A549 (cell line): ENCODE measurements at regions not wholly inside any gene's neighbourhood (a gene's known extent, or its start where the extent isn't known, plus 50 kb on each side); places are given as distances from the start of the nearest gene placed in this dataset.

Experiments used
- EP300 ChIP-seq, 2 experiments: fragments of >200 bp; sonication (Bioruptor Twin); formaldehyde crosslinking; IDR thresholded peaks; 2 replicates in 1 of 2; 3 replicates in 1 of 2; pipeline ENCODE4 v1.6.1; 2016 to 2017
- FOSB ChIP-seq: fragments of 250-450 bp; sonication (Bioruptor Pico); IDR thresholded peaks from 2 replicates; pipeline ENCODE4 v1.5.0; 2020; ENCODE audit warnings: mild to moderate bottlenecking, moderate library complexity
- HEYL ChIP-seq: fragments of 250-450 bp; sonication (Bioruptor Pico); IDR thresholded peaks from 2 replicates; pipeline ENCODE4 v1.8.0; 2021; ENCODE audit warnings: mild to moderate bottlenecking, moderate library complexity
- HOXB13 ChIP-seq: fragments of 250-450 bp; sonication (Bioruptor Pico); IDR thresholded peaks from 2 replicates; pipeline ENCODE4 v1.5.0; 2020; ENCODE audit warnings: low read depth, mild to moderate bottlenecking, moderate library complexity
- NFE2L2 ChIP-seq: fragments of 150-350 bp; conservative IDR thresholded peaks from 2 replicates; pipeline ENCODE4 v1.6.1; 2014; ENCODE audit warnings: low read length
- POLR2A ChIP-seq: IDR thresholded peaks from 2 replicates; pipeline ENCODE4 v1.6.1; 2012; ENCODE audit warnings: mild to moderate bottlenecking, low read length
- RFX5 ChIP-seq: fragments of 450-650 bp; IDR thresholded peaks from 2 replicates; pipeline ENCODE4 v1.7.1; 2014; ENCODE audit warnings: antibody characterized with exemption, mild to moderate bottlenecking, moderate library complexity
- RNF2 ChIP-seq: fragments of 200-600 bp; sonication (generic); IDR thresholded peaks from 2 replicates; pipeline ENCODE4 v1.6.1; 2016; ENCODE audit warnings: low read depth, mild to moderate bottlenecking, antibody characterized with exemption, moderate library complexity, borderline replicate concordance
- ZC3H11A ChIP-seq: fragments of 450-650 bp; IDR thresholded peaks from 2 replicates; pipeline ENCODE4 v1.6.1; 2014; ENCODE audit warnings: antibody characterized with exemption, mild to moderate bottlenecking
- TF ChIP-seq, protein P1 (sequence below): fragments of >200 bp; sonication (Bioruptor Twin); formaldehyde crosslinking; IDR thresholded peaks from 3 replicates; pipeline ENCODE4 v1.5.1; 2016
- TF ChIP-seq, protein P2 (sequence below): fragments of 200-600 bp; sonication (generic); IDR thresholded peaks from 2 replicates; pipeline ENCODE4 v1.6.1; 2016; ENCODE audit warnings: antibody characterized with exemption, mild to moderate bottlenecking, moderate library complexity
- TF ChIP-seq, protein P3 (sequence below): fragments of 450-650 bp; IDR thresholded peaks from 2 replicates; pipeline ENCODE4 v1.6.1; 2014; ENCODE audit warnings: antibody characterized with exemption

DNA sequence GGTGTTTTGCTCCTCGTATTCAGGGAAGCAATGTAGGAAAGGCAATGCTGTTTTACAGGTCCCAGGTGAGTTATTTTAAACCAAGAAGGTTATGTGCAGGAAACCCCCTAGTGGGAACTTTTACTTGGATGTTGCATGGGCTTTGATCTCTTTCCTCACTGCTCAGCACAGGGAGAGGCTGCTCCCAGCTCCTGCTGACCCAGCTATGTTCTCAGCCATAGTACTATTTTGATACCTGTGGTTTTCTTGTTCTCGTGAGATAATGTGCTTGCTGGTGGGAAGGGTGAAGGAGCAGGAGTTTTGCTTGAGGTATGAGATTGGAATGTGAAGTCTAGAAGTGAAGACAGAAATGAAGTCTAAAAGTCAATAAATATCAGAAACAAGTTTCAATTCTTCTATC, 265.6 kb upstream of the FBXL7 start:
- TF ChIP-seq POLR2A (no peak), NFE2L2 (no peak), FOSB (CRISPR knock-in tag) (no peak), ZC3H11A (no peak), RNF2 (no peak), HOXB13 (CRISPR knock-in tag) (no peak), HEYL (CRISPR knock-in tag) (no peak), RFX5 (no peak), EP300 (IDR thresholded peaks at IDR 0.05) (no peak)
- TF ChIP-seq, protein P1, sequence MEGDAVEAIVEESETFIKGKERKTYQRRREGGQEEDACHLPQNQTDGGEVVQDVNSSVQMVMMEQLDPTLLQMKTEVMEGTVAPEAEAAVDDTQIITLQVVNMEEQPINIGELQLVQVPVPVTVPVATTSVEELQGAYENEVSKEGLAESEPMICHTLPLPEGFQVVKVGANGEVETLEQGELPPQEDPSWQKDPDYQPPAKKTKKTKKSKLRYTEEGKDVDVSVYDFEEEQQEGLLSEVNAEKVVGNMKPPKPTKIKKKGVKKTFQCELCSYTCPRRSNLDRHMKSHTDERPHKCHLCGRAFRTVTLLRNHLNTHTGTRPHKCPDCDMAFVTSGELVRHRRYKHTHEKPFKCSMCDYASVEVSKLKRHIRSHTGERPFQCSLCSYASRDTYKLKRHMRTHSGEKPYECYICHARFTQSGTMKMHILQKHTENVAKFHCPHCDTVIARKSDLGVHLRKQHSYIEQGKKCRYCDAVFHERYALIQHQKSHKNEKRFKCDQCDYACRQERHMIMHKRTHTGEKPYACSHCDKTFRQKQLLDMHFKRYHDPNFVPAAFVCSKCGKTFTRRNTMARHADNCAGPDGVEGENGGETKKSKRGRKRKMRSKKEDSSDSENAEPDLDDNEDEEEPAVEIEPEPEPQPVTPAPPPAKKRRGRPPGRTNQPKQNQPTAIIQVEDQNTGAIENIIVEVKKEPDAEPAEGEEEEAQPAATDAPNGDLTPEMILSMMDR, result no peak
- TF ChIP-seq, protein P2, sequence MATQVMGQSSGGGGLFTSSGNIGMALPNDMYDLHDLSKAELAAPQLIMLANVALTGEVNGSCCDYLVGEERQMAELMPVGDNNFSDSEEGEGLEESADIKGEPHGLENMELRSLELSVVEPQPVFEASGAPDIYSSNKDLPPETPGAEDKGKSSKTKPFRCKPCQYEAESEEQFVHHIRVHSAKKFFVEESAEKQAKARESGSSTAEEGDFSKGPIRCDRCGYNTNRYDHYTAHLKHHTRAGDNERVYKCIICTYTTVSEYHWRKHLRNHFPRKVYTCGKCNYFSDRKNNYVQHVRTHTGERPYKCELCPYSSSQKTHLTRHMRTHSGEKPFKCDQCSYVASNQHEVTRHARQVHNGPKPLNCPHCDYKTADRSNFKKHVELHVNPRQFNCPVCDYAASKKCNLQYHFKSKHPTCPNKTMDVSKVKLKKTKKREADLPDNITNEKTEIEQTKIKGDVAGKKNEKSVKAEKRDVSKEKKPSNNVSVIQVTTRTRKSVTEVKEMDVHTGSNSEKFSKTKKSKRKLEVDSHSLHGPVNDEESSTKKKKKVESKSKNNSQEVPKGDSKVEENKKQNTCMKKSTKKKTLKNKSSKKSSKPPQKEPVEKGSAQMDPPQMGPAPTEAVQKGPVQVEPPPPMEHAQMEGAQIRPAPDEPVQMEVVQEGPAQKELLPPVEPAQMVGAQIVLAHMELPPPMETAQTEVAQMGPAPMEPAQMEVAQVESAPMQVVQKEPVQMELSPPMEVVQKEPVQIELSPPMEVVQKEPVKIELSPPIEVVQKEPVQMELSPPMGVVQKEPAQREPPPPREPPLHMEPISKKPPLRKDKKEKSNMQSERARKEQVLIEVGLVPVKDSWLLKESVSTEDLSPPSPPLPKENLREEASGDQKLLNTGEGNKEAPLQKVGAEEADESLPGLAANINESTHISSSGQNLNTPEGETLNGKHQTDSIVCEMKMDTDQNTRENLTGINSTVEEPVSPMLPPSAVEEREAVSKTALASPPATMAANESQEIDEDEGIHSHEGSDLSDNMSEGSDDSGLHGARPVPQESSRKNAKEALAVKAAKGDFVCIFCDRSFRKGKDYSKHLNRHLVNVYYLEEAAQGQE, result no peak
- TF ChIP-seq, protein P3, sequence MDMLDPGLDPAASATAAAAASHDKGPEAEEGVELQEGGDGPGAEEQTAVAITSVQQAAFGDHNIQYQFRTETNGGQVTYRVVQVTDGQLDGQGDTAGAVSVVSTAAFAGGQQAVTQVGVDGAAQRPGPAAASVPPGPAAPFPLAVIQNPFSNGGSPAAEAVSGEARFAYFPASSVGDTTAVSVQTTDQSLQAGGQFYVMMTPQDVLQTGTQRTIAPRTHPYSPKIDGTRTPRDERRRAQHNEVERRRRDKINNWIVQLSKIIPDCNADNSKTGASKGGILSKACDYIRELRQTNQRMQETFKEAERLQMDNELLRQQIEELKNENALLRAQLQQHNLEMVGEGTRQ, result no peak
